Trophoblast cell (in vitro differentiated cells and primary cell): ENCODE measurements at regions not wholly inside any gene's neighbourhood (a gene's known extent, or its start where the extent isn't known, plus 50 kb on each side); places are given as distances from the start of the nearest gene placed in this dataset.
"Not testable (repeated sequence)": the region's sequence is repeated elsewhere in the genome, so short reads cannot be mapped to it uniquely, and the experiment has no call there.

Experiments
- DNase-seq, 2 donors: peaks; one replicate each; pipeline ENCODE4 v3.0.0-alpha.2; 2016
- H2AFZ ChIP-seq: 2 replicates; pipeline ENCODE4 v1.6.1; 2013; ENCODE audit warnings: low read length, moderate library complexity, mild to moderate bottlenecking; ENCODE audit not compliant: insufficient read depth, poor library complexity
- H2AK5ac ChIP-seq: 2 replicates; pipeline ENCODE4 v1.6.1; 2013; ENCODE audit warnings: mild to moderate bottlenecking, low read length
- H2BK120ac ChIP-seq: 2 replicates; pipeline ENCODE4 v1.6.1; 2013; ENCODE audit warnings: low read length, mild to moderate bottlenecking, moderate library complexity; ENCODE audit not compliant: insufficient read depth, poor library complexity
- H2BK12ac ChIP-seq: 2 replicates; pipeline ENCODE4 v1.6.1; 2013; ENCODE audit warnings: mild to moderate bottlenecking, low read length, moderate library complexity
- H2BK5ac ChIP-seq: 2 replicates; pipeline ENCODE4 v1.6.1; 2013; ENCODE audit warnings: low read length, low read depth, moderate library complexity, mild to moderate bottlenecking; ENCODE audit not compliant: poor library complexity
- H3K14ac ChIP-seq: 2 replicates; pipeline ENCODE4 v1.6.1; 2013; ENCODE audit warnings: mild to moderate bottlenecking, low read length
- H3K18ac ChIP-seq: 2 replicates; pipeline ENCODE4 v1.6.1; 2013; ENCODE audit warnings: mild to moderate bottlenecking, low read length
- H3K23ac ChIP-seq: 2 replicates; pipeline ENCODE4 v1.6.1; 2013; ENCODE audit warnings: low read length
- H3K27ac ChIP-seq: 2 replicates; pipeline ENCODE4 v1.5.1; 2013; ENCODE audit warnings: low read depth, mild to moderate bottlenecking, inconsistent platforms, low read length, moderate library complexity
- H3K27me3 ChIP-seq: 2 replicates; pipeline ENCODE4 v1.6.1; 2013; ENCODE audit warnings: inconsistent platforms, mild to moderate bottlenecking, low read length, moderate library complexity; ENCODE audit not compliant: insufficient read depth
- H3K36me3 ChIP-seq, 2 experiments: 1 replicate in 1 of 2; 2 replicates in 1 of 2; pipeline ENCODE4 v1.6.1; 2013; ENCODE audit warnings: low read length in 2 of 2, mild to moderate bottlenecking in 2 of 2, moderate library complexity in 1 of 2; ENCODE audit not compliant: insufficient read depth in 2 of 2, control insufficient read depth in 1 of 2
- H3K4ac ChIP-seq: 2 replicates; pipeline ENCODE4 v1.6.1; 2013; ENCODE audit warnings: low read depth, mild to moderate bottlenecking, low read length, moderate library complexity
- H3K4me1 ChIP-seq, 2 experiments: 1 replicate in 1 of 2; 2 replicates in 1 of 2; pipeline ENCODE4 v1.6.1; 2013; ENCODE audit warnings: low read length in 2 of 2, mild to moderate bottlenecking in 2 of 2, moderate library complexity in 1 of 2; ENCODE audit not compliant: insufficient read depth in 2 of 2, control insufficient read depth in 1 of 2
- H3K4me2 ChIP-seq: 2 replicates; pipeline ENCODE4 v1.6.1; 2013; ENCODE audit warnings: inconsistent platforms, mild to moderate bottlenecking, low read length, moderate library complexity
- H3K4me3 ChIP-seq: 2 replicates; pipeline ENCODE4 v1.5.1; 2013; ENCODE audit warnings: mild to moderate bottlenecking, low read depth, low read length, inconsistent platforms
- H3K79me1 ChIP-seq: one replicate; pipeline ENCODE4 v1.6.1; 2013; ENCODE audit warnings: low read length
- H3K79me2 ChIP-seq: 2 replicates; pipeline ENCODE4 v1.6.1; 2013; ENCODE audit warnings: low read length, mild to moderate bottlenecking; ENCODE audit not compliant: control insufficient read depth, insufficient read depth, poor library complexity
- H3K9ac ChIP-seq: 2 replicates; pipeline ENCODE4 v1.6.1; 2013; ENCODE audit warnings: mild to moderate bottlenecking, low read length
- H3K9me3 ChIP-seq: 2 replicates; pipeline ENCODE4 v1.6.1; 2013; ENCODE audit warnings: low read depth, mild to moderate bottlenecking, control low read depth, inconsistent platforms, low read length; ENCODE audit not compliant: insufficient read depth
- H4K12ac ChIP-seq: 2 replicates; pipeline ENCODE4 v1.6.1; 2013; ENCODE audit warnings: low read depth, mild to moderate bottlenecking, low read length, moderate library complexity
- H4K8ac ChIP-seq: 2 replicates; pipeline ENCODE4 v1.6.1; 2013; ENCODE audit warnings: low read depth, mild to moderate bottlenecking, low read length, moderate library complexity
- H4K91ac ChIP-seq: one replicate; pipeline ENCODE4 v1.6.1; 2013; ENCODE audit warnings: low read depth, mild to moderate bottlenecking, low read length, moderate library complexity
- WGBS: extraction: QIAGEN DNeasy Blood & Tissue Kit; methylation state at CpG from one replicate; pipeline ENCODE4 v1.1.7; 2013; ENCODE audit warnings: missing lambda C conversion rate; ENCODE audit not compliant: insufficient read length, insufficient coverage; ENCODE audit errors: extremely low coverage; 5-methylcytosine and 5-hydroxymethylcytosine counted together

DNA sequence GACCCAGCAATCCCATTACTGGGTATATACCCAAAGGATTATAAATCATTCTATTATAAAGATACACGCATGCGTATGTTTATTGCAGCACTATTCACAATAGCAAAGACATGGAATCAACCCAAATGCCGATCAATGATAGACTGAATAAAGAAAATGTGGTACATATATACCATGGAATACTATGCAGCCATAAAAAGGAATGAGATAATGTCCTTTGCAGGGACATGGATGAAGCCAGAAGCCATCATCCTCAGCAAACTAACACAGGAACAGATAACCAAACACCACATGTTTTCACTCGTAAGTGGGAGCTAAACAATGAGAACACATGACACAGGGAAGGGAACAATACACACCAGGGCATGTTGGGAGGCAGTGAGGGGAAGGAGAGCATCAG is 245.7 kb downstream of the DEPDC1B start:
- H3K4me2 ChIP-seq, H3K14ac ChIP-seq, H3K9me3 ChIP-seq, H2BK12ac ChIP-seq, H2BK120ac ChIP-seq, DNase-seq, H3K79me2 ChIP-seq, H3K4me3 ChIP-seq, H4K8ac ChIP-seq, H3K18ac ChIP-seq, H2BK5ac ChIP-seq, H2AFZ ChIP-seq, H3K9ac ChIP-seq, H3K4me1 ChIP-seq, H4K91ac ChIP-seq, H3K27ac ChIP-seq, H3K4ac ChIP-seq, H2AK5ac ChIP-seq, H3K27me3 ChIP-seq, H3K36me3 ChIP-seq, H3K79me1 ChIP-seq, H4K12ac ChIP-seq, H3K23ac ChIP-seq: not testable (repeated sequence)
- WGBS: no CpG with 5 or more reads among the region's 4 CpGs

DNA sequence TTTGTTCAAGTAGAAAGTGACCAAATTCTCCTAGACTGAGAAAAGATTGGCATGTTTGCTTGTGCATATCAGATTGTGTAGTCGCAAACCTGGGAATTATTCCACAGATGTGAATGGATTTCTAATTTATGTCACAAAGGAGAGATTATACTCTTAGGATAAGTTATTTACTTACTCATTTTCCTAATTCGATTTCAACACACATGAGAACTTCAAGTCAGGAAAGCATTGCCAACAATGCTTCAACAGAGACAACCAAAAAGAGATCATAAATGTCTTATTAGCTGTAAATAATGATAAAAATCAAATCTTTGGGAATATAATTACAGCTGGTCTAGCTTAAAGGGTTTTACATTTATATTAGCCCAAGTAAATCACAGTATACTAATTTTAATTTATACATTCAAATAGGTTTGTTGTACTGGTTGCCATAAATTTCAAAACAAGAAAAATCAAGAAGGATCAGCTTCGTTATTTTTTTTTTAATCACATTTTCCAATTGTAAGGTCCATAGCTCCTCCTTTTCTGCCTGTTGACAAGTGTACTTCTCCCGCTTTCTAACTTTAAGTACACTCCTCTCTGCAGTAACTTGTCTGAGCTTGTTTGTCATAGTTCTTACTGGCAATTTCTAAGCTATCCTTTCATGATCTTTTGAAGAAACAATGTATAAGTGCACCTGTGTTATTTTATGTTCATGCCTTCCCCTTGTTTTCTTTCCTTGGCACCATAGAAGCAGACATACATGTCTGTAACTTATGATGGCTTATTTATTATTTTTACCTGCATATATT is 246.6 kb downstream of the DEPDC1B start:
- no peak overlapping the region for H3K18ac ChIP-seq
- H2AK5ac ChIP-seq: no peak overlapping the region
- H3K79me2 ChIP-seq: no peaks in the 10 kb centered on the region
- H3K4ac ChIP-seq: no peak overlapping the region
- H3K4me2 ChIP-seq: no peak overlapping the region
- H2AFZ ChIP-seq: no peak overlapping the region
- no peaks in the 10 kb centered on the region for H3K9me3 ChIP-seq
- H2BK5ac ChIP-seq: no peak overlapping the region
- no peaks in the 10 kb centered on the region for H3K27me3 ChIP-seq
- no peak for DNase-seq
- no peak overlapping the region for H4K91ac ChIP-seq
- H3K23ac ChIP-seq: no peak overlapping the region
- no peak overlapping the region for H3K9ac ChIP-seq
- H3K27ac ChIP-seq: no peak overlapping the region
- H3K4me3 ChIP-seq: no peak overlapping the region
- no peaks in the 10 kb centered on the region for H3K36me3 ChIP-seq
- no peak overlapping the region for H4K8ac ChIP-seq
- H3K79me1 ChIP-seq: no peaks in the 10 kb centered on the region
- H3K14ac ChIP-seq: no peak overlapping the region
- no peak overlapping the region for H2BK12ac ChIP-seq
- no peak overlapping the region for H4K12ac ChIP-seq
- no peak overlapping the region for H2BK120ac ChIP-seq
- WGBS: no CpG with 5 or more reads among the region's 4 CpGs
- H3K4me1 ChIP-seq: no peaks in the 10 kb centered on the region

GRCh38 chr5:60448600-60448999 is 251.4 kb downstream of the DEPDC1B start:
- no peaks in the 10 kb centered on the region for H3K4me1 ChIP-seq
- no peak overlapping the region for H3K18ac ChIP-seq
- H3K23ac ChIP-seq: no peak overlapping the region
- H3K9ac ChIP-seq: no peak overlapping the region
- no peaks in the 10 kb centered on the region for H3K79me1 ChIP-seq
- no peak overlapping the region for H2AFZ ChIP-seq
- no peaks in the 10 kb centered on the region for H3K27me3 ChIP-seq
- H3K9me3 ChIP-seq: no peaks in the 10 kb centered on the region
- no peaks in the 10 kb centered on the region for H3K36me3 ChIP-seq
- no peak overlapping the region for H4K91ac ChIP-seq
- WGBS: no CpG with 5 or more reads among the region's 2 CpGs
- no peak overlapping the region for H2BK120ac ChIP-seq
- no peak overlapping the region for H3K4me2 ChIP-seq
- H4K12ac ChIP-seq: no peak overlapping the region
- no peak for DNase-seq
- no peak overlapping the region for H3K4me3 ChIP-seq
- no peak overlapping the region for H4K8ac ChIP-seq
- no peak overlapping the region for H3K27ac ChIP-seq
- no peak overlapping the region for H2BK12ac ChIP-seq
- H3K79me2 ChIP-seq: no peaks in the 10 kb centered on the region
- H2AK5ac ChIP-seq: no peak overlapping the region
- H2BK5ac ChIP-seq: no peak overlapping the region
- H3K4ac ChIP-seq: no peak overlapping the region
- H3K14ac ChIP-seq: no peak overlapping the region

- Histone ChIP-seq H2BK120ac (no peak overlapping the region), H3K4me1 (no peaks in the 10 kb centered on the region), H3K9me3 (no peaks in the 10 kb centered on the region), H4K8ac (no peak overlapping the region), H3K23ac (no peak overlapping the region), H3K4ac (no peak overlapping the region), H3K27ac (no peak overlapping the region), H3K79me2 (no peaks in the 10 kb centered on the region), H2BK5ac (no peak overlapping the region), H3K4me2 (no peak overlapping the region), H4K12ac (no peak overlapping the region), H3K27me3 (no peaks in the 10 kb centered on the region), H3K4me3 (no peak overlapping the region), H3K36me3 (no peaks in the 10 kb centered on the region), H2BK12ac (no peak overlapping the region), H2AK5ac (no peak overlapping the region), H2AFZ (no peak overlapping the region), H3K14ac (no peak overlapping the region), H3K9ac (no peak overlapping the region), H3K18ac (no peak overlapping the region), H3K79me1 (no peaks in the 10 kb centered on the region), H4K91ac (no peak overlapping the region)
- WGBS: no CpG with 5 or more reads among the region's 5 CpGs
- no peak for DNase-seq
Observed at GRCh38 chr5:60447488-60447920, 252.5 kb downstream of the DEPDC1B start.
